Mammary epithelial cell (primary cell): ENCODE measurements at regions not wholly inside any gene's neighbourhood (a gene's known extent, or its start where the extent isn't known, plus 50 kb on each side); places are given as distances from the start of the nearest gene placed in this dataset.

Experiments used
- CTCF ChIP-seq, 2 donors: IDR thresholded peaks in 1 of 2; conservative IDR thresholded peaks in 1 of 2; 2 replicates each; pipeline ENCODE4 v1.5.1; 2011 to 2012; ENCODE audit warnings: inconsistent platforms in 2 of 2, low read length in 2 of 2, mild to moderate bottlenecking in 2 of 2, control low read depth in 1 of 2, low read depth in 1 of 2; ENCODE audit not compliant: insufficient read depth in 1 of 2; ENCODE audit errors: extremely low read depth in 1 of 2
- EZH2 ChIP-seq: IDR thresholded peaks from 2 replicates; pipeline ENCODE4 v1.6.1; 2012; ENCODE audit warnings: low read length, inconsistent platforms, borderline replicate concordance

- no peak for TF ChIP-seq CTCF (conservative IDR thresholded peaks at IDR 0.05 in 1 of 2, IDR thresholded peaks at IDR 0.05 in 1 of 2; ENCODE audit: extremely low read depth in 1 of 2, insufficient read depth in 1 of 2, low read depth in 1 of 2, low read length in 2 of 2)
- no peak for TF ChIP-seq EZH2
Measured at GRCh38 chr3:71990545-71990944, 205.6 kb upstream of the PROK2 start.
